HEK293 (cell line): ENCODE measurements at regions not wholly inside any gene's neighbourhood (a gene's known extent, or its start where the extent isn't known, plus 50 kb on each side); places are given as distances from the start of the nearest gene placed in this dataset.

Experiments used
- HOXA7 ChIP-seq: sonication (generic); formaldehyde crosslinking; IDR thresholded peaks from 2 replicates; pipeline ENCODE4 v1.8.1; 2022; ENCODE audit warnings: missing genetic modification reagents, borderline replicate concordance
- HOXC10 ChIP-seq: sonication (generic); formaldehyde crosslinking; IDR thresholded peaks from 2 replicates; pipeline ENCODE4 v1.8.1; 2023; ENCODE audit warnings: mild to moderate bottlenecking, missing genetic modification reagents
- YY1 ChIP-seq: fragments of 450-650 bp; formaldehyde crosslinking; IDR thresholded peaks from 2 replicates; pipeline ENCODE4 v1.5.1; 2018; ENCODE audit warnings: missing biosample characterization, missing genetic modification characterization
- ZFP37 ChIP-seq: fragments of 450-650 bp; formaldehyde crosslinking; IDR thresholded peaks from 2 replicates; pipeline ENCODE4 v1.5.1; 2016; ENCODE audit warnings: missing biosample characterization, missing genetic modification characterization
- ZNF404 ChIP-seq: fragments of 450-650 bp; formaldehyde crosslinking; IDR thresholded peaks from 2 replicates; pipeline ENCODE4 v1.5.1; 2017; ENCODE audit warnings: missing biosample characterization, missing genetic modification characterization
- ZNF544 ChIP-seq: fragments of 450-650 bp; formaldehyde crosslinking; IDR thresholded peaks from 2 replicates; pipeline ENCODE4 v1.5.0; 2017; ENCODE audit warnings: missing biosample characterization, missing genetic modification characterization
- ZNF76 ChIP-seq: fragments of 450-650 bp; formaldehyde crosslinking; IDR thresholded peaks from 2 replicates; pipeline ENCODE4; 2016; ENCODE audit warnings: low read depth, missing biosample characterization, missing genetic modification characterization, borderline replicate concordance
- ZNF830 ChIP-seq: fragments of 450-650 bp; IDR thresholded peaks from 2 replicates; pipeline ENCODE4 v1.5.0; 2018; ENCODE audit warnings: missing biosample characterization, missing genetic modification characterization, low read depth, mild to moderate bottlenecking, moderate library complexity
- ZNF843 ChIP-seq: fragments of 450-650 bp; formaldehyde crosslinking; IDR thresholded peaks from 2 replicates; pipeline ENCODE4 v1.5.1; 2016; ENCODE audit warnings: missing biosample characterization, missing genetic modification characterization
- TF ChIP-seq, protein P1 (sequence below): fragments of 450-650 bp; formaldehyde crosslinking; IDR thresholded peaks from 2 replicates; pipeline ENCODE4 v1.5.1; 2016; ENCODE audit warnings: missing biosample characterization, missing genetic modification characterization
- TF ChIP-seq, protein P2 (sequence below): fragments of 450-650 bp; formaldehyde crosslinking; IDR thresholded peaks from 2 replicates; pipeline ENCODE4 v1.5.1; 2017; ENCODE audit warnings: missing biosample characterization, missing genetic modification characterization

DNA sequence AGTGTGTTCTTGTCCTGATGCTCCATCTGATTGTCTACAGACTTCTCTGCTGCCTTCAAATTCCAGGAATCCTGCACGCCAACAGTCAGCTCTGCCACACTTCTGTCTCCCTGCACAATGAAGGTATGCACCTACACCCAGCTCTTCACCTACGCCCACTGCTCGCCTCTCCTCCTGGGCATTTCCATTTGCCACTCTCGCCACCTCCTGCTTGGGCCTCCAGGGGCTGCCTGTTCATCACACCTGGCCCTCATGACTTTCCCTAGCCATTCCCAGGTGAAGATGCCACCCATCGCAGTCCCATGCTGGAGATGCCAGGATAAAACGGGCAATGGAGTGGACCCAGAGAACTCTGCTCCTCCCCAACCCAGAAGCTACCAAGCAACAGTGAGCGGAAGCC, 96.5 kb upstream of the ATP1A1 start:
- TF ChIP-seq ZFP37 (tag by site-specific recombination) (no peak), HOXC10 (CRISPR knock-in tag) (no peak), ZNF76 (tag by site-specific recombination) (no peak), ZNF830 (tag by site-specific recombination) (no peak), ZNF544 (tag by site-specific recombination) (no peak), YY1 (tag by site-specific recombination) (no peak), ZNF404 (tag by site-specific recombination) (no peak), HOXA7 (no peak), ZNF843 (tag by site-specific recombination) (no peak)
- TF ChIP-seq, protein P1, sequence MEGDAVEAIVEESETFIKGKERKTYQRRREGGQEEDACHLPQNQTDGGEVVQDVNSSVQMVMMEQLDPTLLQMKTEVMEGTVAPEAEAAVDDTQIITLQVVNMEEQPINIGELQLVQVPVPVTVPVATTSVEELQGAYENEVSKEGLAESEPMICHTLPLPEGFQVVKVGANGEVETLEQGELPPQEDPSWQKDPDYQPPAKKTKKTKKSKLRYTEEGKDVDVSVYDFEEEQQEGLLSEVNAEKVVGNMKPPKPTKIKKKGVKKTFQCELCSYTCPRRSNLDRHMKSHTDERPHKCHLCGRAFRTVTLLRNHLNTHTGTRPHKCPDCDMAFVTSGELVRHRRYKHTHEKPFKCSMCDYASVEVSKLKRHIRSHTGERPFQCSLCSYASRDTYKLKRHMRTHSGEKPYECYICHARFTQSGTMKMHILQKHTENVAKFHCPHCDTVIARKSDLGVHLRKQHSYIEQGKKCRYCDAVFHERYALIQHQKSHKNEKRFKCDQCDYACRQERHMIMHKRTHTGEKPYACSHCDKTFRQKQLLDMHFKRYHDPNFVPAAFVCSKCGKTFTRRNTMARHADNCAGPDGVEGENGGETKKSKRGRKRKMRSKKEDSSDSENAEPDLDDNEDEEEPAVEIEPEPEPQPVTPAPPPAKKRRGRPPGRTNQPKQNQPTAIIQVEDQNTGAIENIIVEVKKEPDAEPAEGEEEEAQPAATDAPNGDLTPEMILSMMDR (tag by site-specific recombination), result no peak
- TF ChIP-seq, protein P2, sequence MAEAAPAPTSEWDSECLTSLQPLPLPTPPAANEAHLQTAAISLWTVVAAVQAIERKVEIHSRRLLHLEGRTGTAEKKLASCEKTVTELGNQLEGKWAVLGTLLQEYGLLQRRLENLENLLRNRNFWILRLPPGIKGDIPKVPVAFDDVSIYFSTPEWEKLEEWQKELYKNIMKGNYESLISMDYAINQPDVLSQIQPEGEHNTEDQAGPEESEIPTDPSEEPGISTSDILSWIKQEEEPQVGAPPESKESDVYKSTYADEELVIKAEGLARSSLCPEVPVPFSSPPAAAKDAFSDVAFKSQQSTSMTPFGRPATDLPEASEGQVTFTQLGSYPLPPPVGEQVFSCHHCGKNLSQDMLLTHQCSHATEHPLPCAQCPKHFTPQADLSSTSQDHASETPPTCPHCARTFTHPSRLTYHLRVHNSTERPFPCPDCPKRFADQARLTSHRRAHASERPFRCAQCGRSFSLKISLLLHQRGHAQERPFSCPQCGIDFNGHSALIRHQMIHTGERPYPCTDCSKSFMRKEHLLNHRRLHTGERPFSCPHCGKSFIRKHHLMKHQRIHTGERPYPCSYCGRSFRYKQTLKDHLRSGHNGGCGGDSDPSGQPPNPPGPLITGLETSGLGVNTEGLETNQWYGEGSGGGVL (tag by site-specific recombination), result no peak
